Neural progenitor cell (in vitro differentiated cells): ENCODE measurements at regions not wholly inside any gene's neighbourhood (a gene's known extent, or its start where the extent isn't known, plus 50 kb on each side); places are given as distances from the start of the nearest gene placed in this dataset.

Source experiments
- DNase-seq: peaks from one replicate; pipeline ENCODE4 v3.0.0-alpha.2; 2016; ENCODE audit warnings: low spot score
- H2AFZ ChIP-seq: fragments of 200-600 bp; sonication (generic); replicated peaks from 2 replicates; pipeline ENCODE4 v1.6.1; 2016; ENCODE audit warnings: antibody characterized with exemption
- H3F3A ChIP-seq: fragments of 200-600 bp; sonication (generic); 2 replicates; pipeline ENCODE4 v1.6.1; 2016; ENCODE audit warnings: antibody characterized with exemption, low read depth
- H3K27ac ChIP-seq: fragments of 200-600 bp; sonication (generic); 2 replicates; pipeline ENCODE4 v1.5.1; 2016; ENCODE audit warnings: mild to moderate bottlenecking
- H3K27me3 ChIP-seq: fragments of 200-600 bp; sonication (generic); 2 replicates; pipeline ENCODE4 v1.6.1; 2016; ENCODE audit warnings: mild to moderate bottlenecking, moderate library complexity
- H3K36me3 ChIP-seq: fragments of 200-600 bp; sonication (generic); 2 replicates; pipeline ENCODE4 v1.5.1; 2016
- H3K4me1 ChIP-seq: fragments of 200-600 bp; sonication (generic); 2 replicates; pipeline ENCODE4 v1.6.1; 2016; ENCODE audit warnings: mixed run types
- H3K4me2 ChIP-seq: fragments of 200-600 bp; sonication (generic); 2 replicates; pipeline ENCODE4 v1.6.1; 2016
- H3K4me3 ChIP-seq: fragments of 200-600 bp; sonication (generic); 2 replicates; pipeline ENCODE4 v1.5.1; 2016
- H3K79me2 ChIP-seq: fragments of 200-600 bp; sonication (generic); 2 replicates; pipeline ENCODE4 v1.6.1; 2016; ENCODE audit warnings: low read depth
- H3K9ac ChIP-seq: fragments of 200-600 bp; sonication (generic); 2 replicates; pipeline ENCODE4 v1.6.1; 2016
- H3K9me3 ChIP-seq: fragments of 200-600 bp; sonication (generic); 2 replicates; pipeline ENCODE4 v1.5.1; 2016; ENCODE audit warnings: low read depth
- H4K20me1 ChIP-seq: fragments of 200-600 bp; sonication (generic); 2 replicates; pipeline ENCODE4 v1.6.1; 2016; ENCODE audit warnings: low read depth
- H3K27ac Mint-ChIP-seq: 3 replicates; pipeline ENCODE4 v1.8.0; 2021; ENCODE audit warnings: mixed read lengths
- H3K27me3 Mint-ChIP-seq: 2 replicates; pipeline ENCODE4 v1.8.0; 2022; ENCODE audit warnings: low read depth, mild to moderate bottlenecking, inconsistent platforms, moderate library complexity, mixed read lengths; ENCODE audit not compliant: insufficient read depth
- H3K36me3 Mint-ChIP-seq: 3 replicates; pipeline ENCODE4 v1.8.0; 2021; ENCODE audit warnings: mixed read lengths
- H3K4me1 Mint-ChIP-seq: 3 replicates; pipeline ENCODE4 v1.8.0; 2021; ENCODE audit warnings: mixed read lengths
- H3K4me3 Mint-ChIP-seq: 3 replicates; pipeline ENCODE4 v1.8.0; 2021; ENCODE audit warnings: mild to moderate bottlenecking, moderate library complexity, mixed read lengths
- H3K9me3 Mint-ChIP-seq: 3 replicates; pipeline ENCODE4 v1.8.0; 2020; ENCODE audit warnings: mixed read lengths
- EZH2 ChIP-seq: fragments of 200-600 bp; sonication (generic); IDR thresholded peaks from 2 replicates; pipeline ENCODE4 v1.6.1; 2017; ENCODE audit warnings: antibody characterized with exemption, mild to moderate bottlenecking, moderate library complexity
- EZH2phosphoT487 ChIP-seq: fragments of 200-600 bp; sonication (generic); IDR thresholded peaks from 2 replicates; pipeline ENCODE4 v1.6.1; 2017; ENCODE audit warnings: antibody characterized with exemption
- TF ChIP-seq, protein P1 (sequence below): fragments of 200-600 bp; sonication (generic); IDR thresholded peaks from 2 replicates; pipeline ENCODE4 v1.5.1; 2017; ENCODE audit warnings: antibody characterized with exemption, mild to moderate bottlenecking

DNA sequence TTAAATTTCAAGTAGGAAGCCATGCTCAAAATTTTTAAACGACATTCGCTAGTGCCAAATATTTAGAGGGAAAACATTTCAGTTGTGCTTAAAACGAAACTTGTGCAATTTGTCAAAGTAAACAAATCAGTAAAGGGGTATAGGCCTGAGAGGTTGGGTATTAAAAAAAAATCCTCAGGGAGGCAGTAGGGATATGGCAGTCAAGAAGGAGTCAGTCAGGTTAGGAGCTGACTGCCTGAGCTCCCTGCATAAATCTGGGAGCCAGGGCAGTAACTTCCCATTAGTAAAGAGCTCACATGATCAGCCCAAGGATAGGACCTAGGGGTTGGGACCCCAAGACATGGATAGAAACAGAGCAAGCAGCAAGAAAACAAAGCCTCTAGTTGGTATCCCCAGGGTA lies 120.7 kb upstream of the STAC start:
- Mint-ChIP-seq H3K9me3 (no peaks in the 10 kb centered on the region), H3K36me3 (no peaks in the 10 kb centered on the region), H3K4me1 (no peaks in the 10 kb centered on the region), H3K27me3 (peaks cover 2% of the 10 kb centered on the region), H3K4me3 (no peak overlapping the region), H3K27ac (no peak overlapping the region)
- H3K9me3 ChIP-seq: no peaks in the 10 kb centered on the region
- no peak for TF ChIP-seq EZH2
- TF ChIP-seq EZH2phosphoT487: no peak
- TF ChIP-seq, protein P1, sequence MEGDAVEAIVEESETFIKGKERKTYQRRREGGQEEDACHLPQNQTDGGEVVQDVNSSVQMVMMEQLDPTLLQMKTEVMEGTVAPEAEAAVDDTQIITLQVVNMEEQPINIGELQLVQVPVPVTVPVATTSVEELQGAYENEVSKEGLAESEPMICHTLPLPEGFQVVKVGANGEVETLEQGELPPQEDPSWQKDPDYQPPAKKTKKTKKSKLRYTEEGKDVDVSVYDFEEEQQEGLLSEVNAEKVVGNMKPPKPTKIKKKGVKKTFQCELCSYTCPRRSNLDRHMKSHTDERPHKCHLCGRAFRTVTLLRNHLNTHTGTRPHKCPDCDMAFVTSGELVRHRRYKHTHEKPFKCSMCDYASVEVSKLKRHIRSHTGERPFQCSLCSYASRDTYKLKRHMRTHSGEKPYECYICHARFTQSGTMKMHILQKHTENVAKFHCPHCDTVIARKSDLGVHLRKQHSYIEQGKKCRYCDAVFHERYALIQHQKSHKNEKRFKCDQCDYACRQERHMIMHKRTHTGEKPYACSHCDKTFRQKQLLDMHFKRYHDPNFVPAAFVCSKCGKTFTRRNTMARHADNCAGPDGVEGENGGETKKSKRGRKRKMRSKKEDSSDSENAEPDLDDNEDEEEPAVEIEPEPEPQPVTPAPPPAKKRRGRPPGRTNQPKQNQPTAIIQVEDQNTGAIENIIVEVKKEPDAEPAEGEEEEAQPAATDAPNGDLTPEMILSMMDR: no peak
- H3K36me3 ChIP-seq: no peaks in the 10 kb centered on the region
- DNase-seq: no peak
- H3K27me3 ChIP-seq: no peaks in the 10 kb centered on the region
- no peak overlapping the region for H2AFZ ChIP-seq
- no peak overlapping the region for H3K27ac ChIP-seq
- H3K79me2 ChIP-seq: no peaks in the 10 kb centered on the region
- H3K9ac ChIP-seq: no peak overlapping the region
- H3K4me2 ChIP-seq: no peak overlapping the region
- no peaks in the 10 kb centered on the region for H3K4me1 ChIP-seq
- H4K20me1 ChIP-seq: no peaks in the 10 kb centered on the region
- H3K4me3 ChIP-seq: no peak overlapping the region
- no peaks in the 10 kb centered on the region for H3F3A ChIP-seq

DNA sequence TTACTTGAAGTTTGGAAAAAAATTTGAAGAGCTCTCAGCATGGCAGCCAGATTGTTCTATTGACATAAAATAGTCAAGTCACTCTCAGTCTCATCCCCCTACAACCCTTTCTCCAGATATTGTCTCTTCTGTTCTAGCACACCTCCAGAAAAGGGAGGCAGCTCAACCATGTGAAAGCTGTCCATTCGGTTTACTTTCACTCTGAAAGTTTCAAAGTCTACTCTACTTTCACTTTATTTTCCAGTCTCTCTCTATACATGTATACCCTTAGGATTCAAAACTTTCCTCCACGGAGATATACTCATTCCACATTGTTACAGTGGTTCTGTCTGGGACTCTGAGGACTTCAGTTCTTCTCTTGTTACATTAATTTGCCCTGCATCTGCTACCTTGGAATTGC lies 111.0 kb upstream of the STAC start:
- Histone ChIP-seq H3K9me3 (no peaks in the 10 kb centered on the region), H3K36me3 (no peaks in the 10 kb centered on the region), H4K20me1 (no peaks in the 10 kb centered on the region), H3K9ac (no peak overlapping the region), H3K27ac (no peak overlapping the region), H3K27me3 (no peaks in the 10 kb centered on the region), H3K79me2 (no peaks in the 10 kb centered on the region), H3K4me3 (no peak overlapping the region), H3K4me1 (no peaks in the 10 kb centered on the region), H2AFZ (no peak overlapping the region), H3K4me2 (no peak overlapping the region), H3F3A (no peaks in the 10 kb centered on the region)
- Mint-ChIP-seq H3K27me3 (no peaks in the 10 kb centered on the region), H3K4me3 (no peak overlapping the region), H3K4me1 (no peaks in the 10 kb centered on the region), H3K36me3 (no peaks in the 10 kb centered on the region), H3K27ac (no peak overlapping the region), H3K9me3 (no peaks in the 10 kb centered on the region)
- TF ChIP-seq, protein P1: no peak
- TF ChIP-seq EZH2phosphoT487 (no peak), EZH2 (no peak)
- DNase-seq: no peak

DNA sequence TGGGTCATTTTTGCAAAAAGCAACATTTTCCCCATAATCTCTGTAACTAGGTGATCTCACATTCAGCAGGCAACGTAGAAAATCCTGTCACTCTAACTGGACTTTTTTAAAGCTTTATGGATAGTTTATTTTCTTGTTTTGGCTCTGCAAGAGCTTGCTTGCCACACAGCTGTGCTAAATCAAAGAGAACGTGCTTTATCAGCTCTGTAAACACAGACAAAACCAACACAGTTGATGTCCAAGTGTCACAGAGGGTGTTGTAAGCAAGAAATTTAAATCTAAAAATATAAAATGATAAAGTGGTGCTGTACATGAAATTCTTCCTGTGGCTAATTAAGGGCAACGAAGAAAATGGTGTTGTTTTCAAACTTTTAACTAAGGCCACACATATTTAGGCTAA lies 97.5 kb upstream of the STAC start:
- DNase-seq: no peak
- H3K27ac ChIP-seq: no peak overlapping the region
- Mint-ChIP-seq H3K36me3 (no peaks in the 10 kb centered on the region), H3K4me1 (no peaks in the 10 kb centered on the region), H3K27me3 (no peaks in the 10 kb centered on the region), H3K27ac (no peak overlapping the region), H3K9me3 (no peaks in the 10 kb centered on the region), H3K4me3 (no peak overlapping the region)
- H3K9me3 ChIP-seq: no peaks in the 10 kb centered on the region
- no peaks in the 10 kb centered on the region for H3K27me3 ChIP-seq
- TF ChIP-seq EZH2: no peak
- TF ChIP-seq, protein P1: no peak
- TF ChIP-seq EZH2phosphoT487: no peak
- H4K20me1 ChIP-seq: no peaks in the 10 kb centered on the region
- no peaks in the 10 kb centered on the region for H3K36me3 ChIP-seq
- H3K9ac ChIP-seq: no peak overlapping the region
- H3K4me1 ChIP-seq: no peaks in the 10 kb centered on the region
- no peak overlapping the region for H3K4me3 ChIP-seq
- H3K4me2 ChIP-seq: no peak overlapping the region
- no peaks in the 10 kb centered on the region for H3K79me2 ChIP-seq
- no peaks in the 10 kb centered on the region for H3F3A ChIP-seq
- peak overlapping the region; percentile 43 for H2AFZ ChIP-seq

DNA sequence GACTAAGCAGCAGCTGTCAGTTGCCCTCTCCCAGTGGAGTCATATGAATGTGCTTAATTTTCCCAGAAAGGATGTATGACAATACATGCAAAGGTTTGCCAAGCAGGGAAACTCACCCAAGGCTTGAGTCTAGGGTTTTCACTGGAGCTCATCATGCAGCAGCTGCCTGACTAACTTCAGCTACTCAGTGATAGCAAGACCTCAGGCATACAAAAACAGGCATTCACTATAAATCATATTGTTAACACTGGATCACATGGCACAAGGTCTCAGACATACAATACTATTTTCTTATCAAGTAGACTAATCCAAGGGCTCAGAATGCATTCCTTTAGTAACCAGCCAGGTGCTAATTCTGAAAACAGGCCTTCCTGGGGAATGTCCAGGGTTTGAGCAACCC lies 85.0 kb upstream of the STAC start:
- Histone ChIP-seq H3K27me3 (no peaks in the 10 kb centered on the region), H3F3A (no peaks in the 10 kb centered on the region), H3K4me2 (no peak overlapping the region), H3K4me3 (no peak overlapping the region), H4K20me1 (no peaks in the 10 kb centered on the region), H3K9me3 (no peaks in the 10 kb centered on the region), H3K4me1 (no peaks in the 10 kb centered on the region), H3K27ac (no peak overlapping the region), H3K9ac (no peak overlapping the region), H3K79me2 (no peaks in the 10 kb centered on the region), H2AFZ (no peak overlapping the region), H3K36me3 (no peaks in the 10 kb centered on the region)
- DNase-seq: no peak
- no peaks in the 10 kb centered on the region for H3K27me3 Mint-ChIP-seq
- TF ChIP-seq EZH2 (no peak), EZH2phosphoT487 (no peak)
- TF ChIP-seq, protein P1: no peak
- H3K9me3 Mint-ChIP-seq: no peaks in the 10 kb centered on the region
- H3K4me3 Mint-ChIP-seq: no peak overlapping the region
- no peaks in the 10 kb centered on the region for H3K36me3 Mint-ChIP-seq
- no peak overlapping the region for H3K27ac Mint-ChIP-seq
- H3K4me1 Mint-ChIP-seq: no peaks in the 10 kb centered on the region
